ENCODE measurements at regions not wholly inside any gene's neighbourhood (a gene's known extent, or its start where the extent isn't known, plus 50 kb on each side); places are given as distances from the start of the nearest gene placed in this dataset.
"Not testable (repeated sequence)": the region's sequence is repeated elsewhere in the genome, so short reads cannot be mapped to it uniquely, and the experiment has no call there.

GRCh38 chr9:87206064-87206661 is 258.9 kb upstream of the GAS1 start:
- Histone ChIP-seq H3K27me3 (ENCODE audit: insufficient read depth, low read depth, severe bottlenecking) (peaks cover 47% of the 10 kb centered on the region), H3K9me3 (ENCODE audit: severe bottlenecking) (no peaks in the 10 kb centered on the region), H3K36me3 (no peaks in the 10 kb centered on the region), H3K4me3 (ENCODE audit: low read depth, low read length) (no peak overlapping the region), H3K27ac (no peak overlapping the region)
- DNase-seq, result no peak
- no peak for TF ChIP-seq CTCF (IDR thresholded peaks at IDR 0.05; ENCODE audit: low read depth, low read length)

DNA sequence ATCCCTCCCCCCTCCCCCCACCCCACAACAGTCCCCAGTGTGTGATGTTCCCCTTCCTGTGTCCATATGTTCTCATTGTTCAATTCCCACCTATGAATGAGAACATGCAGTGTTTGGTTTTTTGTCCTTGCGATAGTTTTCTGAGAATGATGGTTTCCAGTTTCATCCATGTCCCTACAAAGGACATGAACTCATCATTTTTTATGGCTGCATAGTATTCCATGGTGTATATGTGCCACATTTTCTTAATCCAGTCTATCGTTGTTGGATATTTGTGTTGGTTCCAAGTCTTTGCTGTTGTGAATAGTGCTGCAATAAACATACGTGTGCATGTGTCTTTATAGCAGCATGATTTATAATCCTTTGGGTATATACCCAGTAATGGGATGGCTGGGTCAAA is 263.4 kb upstream of the GAS1 start:
- not testable (repeated sequence) for H3K36me3 ChIP-seq; H3K9me3 ChIP-seq (ENCODE audit: severe bottlenecking); H3K4me3 ChIP-seq (ENCODE audit: low read depth, low read length); H3K27ac ChIP-seq; DNase-seq
- peaks cover 41% of the 10 kb centered on the region for H3K27me3 ChIP-seq (ENCODE audit: insufficient read depth, low read depth, severe bottlenecking)

DNA sequence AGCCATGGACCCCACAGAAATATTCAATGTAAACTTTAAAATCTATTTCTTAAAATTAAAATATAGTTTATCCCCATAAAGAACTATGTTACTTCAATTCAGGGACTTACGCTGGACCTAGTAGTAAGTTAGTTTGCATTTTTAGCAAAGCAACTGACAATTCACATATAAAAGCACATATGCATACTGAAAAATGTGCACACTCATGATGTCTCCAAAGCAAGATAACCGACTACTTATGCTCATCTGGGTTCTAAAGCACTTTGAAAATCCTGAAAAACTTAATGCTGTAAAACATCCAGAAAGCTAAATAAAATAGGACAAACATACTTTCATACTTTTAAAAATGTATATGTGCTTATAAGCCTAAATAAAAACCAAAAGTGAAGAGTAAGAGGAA is 264.4 kb upstream of the GAS1 start:
- H3K9me3 ChIP-seq (ENCODE audit: severe bottlenecking), result no peaks in the 10 kb centered on the region
- no peak for DNase-seq
- H3K4me3 ChIP-seq (ENCODE audit: low read depth, low read length), result no peak overlapping the region
- H3K27me3 ChIP-seq (ENCODE audit: insufficient read depth, low read depth, severe bottlenecking), result peaks cover 44% of the 10 kb centered on the region
- H3K36me3 ChIP-seq, result no peaks in the 10 kb centered on the region
- no peak for TF ChIP-seq CTCF (IDR thresholded peaks at IDR 0.05; ENCODE audit: low read depth, low read length)
- no peak overlapping the region for H3K27ac ChIP-seq

GRCh38 chr9:87212605-87213021 is 265.3 kb upstream of the GAS1 start:
- Histone ChIP-seq H3K36me3 (no peaks in the 10 kb centered on the region), H3K27ac (no peak overlapping the region), H3K27me3 (ENCODE audit: insufficient read depth, low read depth, severe bottlenecking) (peaks cover 39% of the 10 kb centered on the region), H3K9me3 (ENCODE audit: severe bottlenecking) (no peaks in the 10 kb centered on the region), H3K4me3 (ENCODE audit: low read depth, low read length) (no peak overlapping the region)
- no peak for DNase-seq
- no peak for TF ChIP-seq CTCF (IDR thresholded peaks at IDR 0.05; ENCODE audit: low read depth, low read length)

DNA sequence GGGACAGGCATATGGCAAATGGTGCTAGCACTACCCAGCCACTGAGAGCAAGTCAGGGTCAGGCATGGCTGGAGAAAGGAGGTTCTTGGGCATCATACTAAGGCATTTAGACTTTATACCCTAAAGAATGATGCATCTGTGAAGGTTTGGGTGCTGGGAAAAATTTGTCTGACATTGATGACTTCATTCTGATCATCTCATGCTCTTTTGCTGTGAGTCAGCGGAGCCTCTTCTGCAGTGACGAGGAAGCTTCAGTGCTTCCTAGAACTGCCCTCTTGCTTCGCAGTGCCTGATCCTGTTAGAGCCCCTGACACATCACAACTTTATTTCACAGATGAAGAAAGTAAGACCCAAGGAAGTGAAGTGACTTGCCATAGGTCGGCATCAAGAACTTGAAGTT is 266.6 kb upstream of the GAS1 start:
- Histone ChIP-seq H3K9me3 (ENCODE audit: severe bottlenecking) (no peaks in the 10 kb centered on the region), H3K27ac (no peak overlapping the region), H3K27me3 (ENCODE audit: insufficient read depth, low read depth, severe bottlenecking) (peaks cover 43% of the 10 kb centered on the region), H3K4me3 (ENCODE audit: low read depth, low read length) (no peak overlapping the region), H3K36me3 (no peaks in the 10 kb centered on the region)
- TF ChIP-seq CTCF (IDR thresholded peaks at IDR 0.05; ENCODE audit: low read depth, low read length), result no peak
- DNase-seq, result no peak

GRCh38 chr9:87214991-87215390 is 267.7 kb upstream of the GAS1 start:
- DNase-seq, result no peak
- Histone ChIP-seq H3K4me3 (ENCODE audit: low read depth, low read length) (no peak overlapping the region), H3K36me3 (no peaks in the 10 kb centered on the region), H3K27me3 (ENCODE audit: insufficient read depth, low read depth, severe bottlenecking) (peaks cover 40% of the 10 kb centered on the region), H3K27ac (no peak overlapping the region), H3K9me3 (ENCODE audit: severe bottlenecking) (no peaks in the 10 kb centered on the region)
- TF ChIP-seq CTCF (IDR thresholded peaks at IDR 0.05; ENCODE audit: low read depth, low read length), result no peak
